ENCODE measurements at regions not wholly inside any gene's neighbourhood (a gene's known extent, or its start where the extent isn't known, plus 50 kb on each side); places are given as distances from the start of the nearest gene placed in this dataset.
"Not testable (repeated sequence)": the region's sequence is repeated elsewhere in the genome, so short reads cannot be mapped to it uniquely, and the experiment has no call there.

DNA sequence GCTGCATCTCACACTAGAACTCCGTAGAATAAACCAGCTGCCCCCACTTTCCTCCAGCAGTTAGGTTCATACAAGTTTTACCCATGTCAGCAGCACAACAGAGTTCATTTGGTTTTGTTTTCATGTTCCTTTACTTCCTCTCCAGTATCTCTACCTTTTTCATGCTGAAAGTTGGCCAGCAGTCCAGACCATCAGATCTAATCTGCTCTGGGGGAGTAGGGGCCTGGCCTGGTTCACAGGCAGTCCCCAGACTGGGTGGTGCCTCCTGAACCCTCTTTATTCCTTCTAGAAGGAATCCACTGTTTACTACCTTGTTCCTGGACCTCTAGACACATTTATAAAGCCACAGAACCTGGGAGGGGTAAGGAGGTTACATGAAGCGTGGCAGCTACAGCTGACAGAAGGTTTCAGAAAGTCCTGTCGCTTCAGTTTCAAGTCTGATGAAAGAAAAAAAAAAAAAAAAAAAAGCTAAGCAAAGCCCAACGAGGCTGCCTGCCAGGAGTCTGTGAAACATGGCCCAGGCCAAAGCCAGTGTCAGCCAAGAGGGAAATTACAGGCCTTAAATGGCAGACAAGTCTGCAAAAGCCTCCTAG, 184.6 kb upstream of the JUN start:
- DNase-seq (ENCODE audit: low spot score), result no peak

DNA sequence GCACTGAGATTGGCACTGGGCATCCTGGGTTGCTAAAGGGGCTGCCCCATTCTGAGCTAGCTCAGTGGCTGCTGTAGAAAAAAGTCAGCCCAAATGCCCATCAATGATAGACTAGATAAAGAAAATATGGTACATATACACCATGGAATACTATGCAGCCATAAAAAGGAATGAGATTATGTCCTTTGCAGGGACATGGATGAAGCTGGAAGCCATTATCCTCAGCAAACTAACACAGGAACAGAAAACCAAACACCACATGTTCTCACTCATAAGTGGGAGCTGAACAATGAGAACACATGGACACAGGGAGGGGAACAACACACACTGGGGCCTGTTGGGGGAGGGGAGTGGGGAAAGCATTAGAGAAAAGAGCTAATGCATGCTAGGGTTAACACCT, 185.3 kb upstream of the JUN start:
- not testable (repeated sequence) for DNase-seq (ENCODE audit: low spot score)

DNA sequence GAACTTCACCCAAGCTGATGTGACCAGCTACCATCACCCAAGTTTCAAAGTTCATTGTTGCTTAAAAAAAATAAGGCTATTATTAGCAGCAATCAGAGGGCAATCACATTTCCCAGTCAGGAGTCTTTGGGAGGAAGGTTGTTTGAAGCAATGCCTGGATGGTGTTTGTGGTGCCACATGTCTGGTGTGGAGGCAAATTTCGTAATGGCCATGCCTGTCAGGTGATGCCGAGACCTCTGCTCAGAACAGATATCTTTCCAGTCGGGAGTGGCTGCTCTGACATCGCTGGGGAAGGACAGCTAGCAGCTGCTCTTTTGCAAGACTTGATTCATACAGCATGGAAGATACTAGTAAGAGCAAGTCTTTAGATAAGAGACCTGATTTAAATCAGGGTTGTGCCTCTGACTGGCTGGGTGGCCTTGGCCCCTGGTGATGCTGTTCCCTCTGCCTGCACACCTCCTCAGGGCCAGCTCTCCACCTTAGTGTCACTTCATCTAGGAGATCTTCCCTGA, 187.8 kb upstream of the JUN start:
- no peak for DNase-seq (ENCODE audit: low spot score)

DNA sequence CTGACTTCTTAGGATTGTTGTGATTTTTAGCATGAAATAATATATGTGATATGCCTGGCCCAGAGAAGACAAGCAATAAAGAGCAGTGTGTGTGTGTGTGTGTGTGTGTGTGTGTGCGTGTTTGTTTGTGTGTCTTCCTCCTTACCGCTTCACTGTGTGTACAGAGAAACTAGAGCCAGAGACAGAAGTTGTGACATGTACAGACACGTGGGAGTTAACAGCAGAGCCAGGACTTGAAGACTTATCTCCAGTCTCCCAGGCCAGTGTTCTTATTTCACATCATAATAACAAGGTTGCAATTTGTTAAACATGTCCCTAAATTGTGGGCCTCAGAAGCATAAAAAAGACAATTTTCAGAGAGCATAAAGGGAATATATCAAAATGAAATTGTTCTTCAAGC, 192.0 kb upstream of the JUN start:
- no peak for DNase-seq (ENCODE audit: low spot score)

DNA sequence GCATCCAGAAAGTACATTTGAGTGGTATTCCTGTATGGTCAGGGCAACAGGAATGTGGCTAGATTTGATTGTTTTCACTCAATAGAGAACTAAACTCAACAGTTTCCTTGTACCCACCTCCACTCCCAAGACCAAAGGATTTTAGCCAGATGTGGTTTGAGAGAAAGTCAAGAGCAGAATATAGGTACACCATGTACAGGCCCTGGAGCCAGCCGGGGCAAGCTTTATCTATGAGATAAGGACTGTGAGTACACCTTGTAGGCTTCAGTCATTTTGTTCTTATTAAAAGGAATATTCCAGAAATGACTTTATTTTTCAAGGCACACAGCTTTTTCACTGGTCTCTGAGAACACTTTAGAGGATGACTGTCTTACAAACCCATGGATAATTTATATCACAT, 192.4 kb upstream of the JUN start:
- DNase-seq (ENCODE audit: low spot score), result no peak

DNA sequence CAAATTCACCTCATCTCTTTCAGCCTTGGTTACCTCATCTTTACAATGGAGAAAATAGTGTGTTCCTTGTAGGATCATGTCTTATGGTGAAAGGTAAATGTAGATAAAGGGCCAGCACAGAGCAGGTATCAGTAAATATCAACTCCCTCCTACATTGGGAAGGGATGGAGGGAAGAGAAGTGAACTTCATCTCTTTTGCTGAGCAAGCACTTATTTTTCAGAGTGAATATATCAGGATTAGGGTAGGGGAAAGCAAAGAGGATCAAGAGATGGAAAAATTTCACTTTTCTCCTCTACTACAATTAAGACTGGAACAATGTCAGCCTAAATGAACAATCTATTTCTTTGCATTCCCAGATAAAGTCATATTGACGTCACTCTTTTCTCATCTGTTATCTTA, 193.8 kb upstream of the JUN start:
- no peak for DNase-seq (ENCODE audit: low spot score)

DNA sequence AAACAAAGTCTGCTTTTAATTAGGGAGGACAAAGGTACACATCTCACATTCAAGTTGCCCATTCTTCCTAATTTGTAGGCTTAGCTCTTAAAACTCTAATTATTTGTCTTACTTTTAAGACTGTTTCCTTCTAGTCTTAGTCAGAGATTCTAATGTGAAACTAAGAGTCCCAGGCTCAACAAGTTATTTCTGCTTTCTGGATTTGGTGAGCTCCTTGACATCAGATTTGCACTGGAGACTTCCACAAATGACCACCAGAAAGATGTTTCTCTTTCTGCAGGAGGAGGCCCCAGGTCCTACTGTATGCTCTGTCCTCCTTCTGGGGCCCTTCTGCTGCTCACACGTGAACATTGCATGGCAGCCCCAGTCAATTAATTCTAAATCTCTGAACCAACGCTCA, 194.2 kb upstream of the JUN start:
- DNase-seq (ENCODE audit: low spot score), result no peak

DNA sequence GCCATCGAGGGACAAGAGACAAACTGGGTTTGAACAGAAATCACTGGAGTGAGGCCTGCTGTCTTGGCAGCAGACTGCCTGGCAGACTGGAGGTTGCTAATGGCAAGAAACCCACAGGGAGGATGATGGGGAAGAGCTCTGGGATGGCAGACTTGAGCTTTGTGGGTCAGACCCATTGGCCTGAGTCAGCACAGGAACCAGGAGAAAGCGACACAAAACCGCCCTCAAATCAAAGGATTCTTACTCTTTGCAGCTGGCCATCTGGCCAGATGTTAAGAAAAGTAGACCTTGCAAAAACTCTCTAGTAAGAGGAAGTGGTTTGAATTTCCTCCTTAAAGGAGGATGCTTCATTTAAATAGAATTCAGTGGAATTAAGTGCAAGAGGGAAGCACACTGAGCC, 195.2 kb upstream of the JUN start:
- DNase-seq (ENCODE audit: low spot score), result no peak

DNA sequence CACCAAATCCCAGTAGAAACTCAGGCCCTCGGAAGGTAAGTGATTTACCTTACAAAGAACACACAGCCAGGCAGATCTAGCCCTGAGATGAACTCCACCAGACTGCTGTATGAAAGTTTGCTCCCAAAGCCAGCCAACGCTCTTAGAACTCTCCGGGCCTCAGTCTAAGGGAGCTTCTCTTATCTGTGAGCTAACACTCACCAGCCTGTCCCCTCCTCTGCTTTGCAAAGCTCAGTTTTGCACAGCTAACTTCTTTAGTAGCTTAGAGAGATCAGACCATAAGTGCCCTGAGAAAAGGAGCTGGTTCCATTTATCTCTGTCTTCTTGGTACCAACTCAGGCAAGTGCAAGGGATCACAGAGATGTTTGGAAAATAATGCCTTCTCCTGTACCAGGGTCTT, 195.8 kb upstream of the JUN start:
- no peak for DNase-seq (ENCODE audit: low spot score)

DNA sequence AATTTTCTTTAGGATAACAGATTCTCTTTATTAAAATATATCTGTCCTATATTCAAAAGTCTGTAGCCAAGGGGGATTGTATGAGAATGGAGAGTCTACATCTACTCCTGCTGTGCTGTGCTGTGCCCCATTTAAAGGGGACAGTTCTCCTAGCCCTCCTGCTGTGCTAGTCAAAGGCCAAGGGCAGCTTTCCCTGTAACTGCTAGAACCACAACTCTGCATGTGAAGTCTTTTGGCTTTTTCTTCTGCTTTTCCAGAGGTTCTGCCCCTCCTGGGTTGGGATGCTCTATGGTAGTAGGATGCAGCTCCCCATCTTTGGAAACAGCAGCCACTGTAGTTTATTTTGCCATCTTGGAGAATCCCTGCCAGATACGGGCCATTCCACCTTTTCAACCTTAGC, 197.5 kb upstream of the JUN start:
- DNase-seq (ENCODE audit: low spot score), result no peak

DNA sequence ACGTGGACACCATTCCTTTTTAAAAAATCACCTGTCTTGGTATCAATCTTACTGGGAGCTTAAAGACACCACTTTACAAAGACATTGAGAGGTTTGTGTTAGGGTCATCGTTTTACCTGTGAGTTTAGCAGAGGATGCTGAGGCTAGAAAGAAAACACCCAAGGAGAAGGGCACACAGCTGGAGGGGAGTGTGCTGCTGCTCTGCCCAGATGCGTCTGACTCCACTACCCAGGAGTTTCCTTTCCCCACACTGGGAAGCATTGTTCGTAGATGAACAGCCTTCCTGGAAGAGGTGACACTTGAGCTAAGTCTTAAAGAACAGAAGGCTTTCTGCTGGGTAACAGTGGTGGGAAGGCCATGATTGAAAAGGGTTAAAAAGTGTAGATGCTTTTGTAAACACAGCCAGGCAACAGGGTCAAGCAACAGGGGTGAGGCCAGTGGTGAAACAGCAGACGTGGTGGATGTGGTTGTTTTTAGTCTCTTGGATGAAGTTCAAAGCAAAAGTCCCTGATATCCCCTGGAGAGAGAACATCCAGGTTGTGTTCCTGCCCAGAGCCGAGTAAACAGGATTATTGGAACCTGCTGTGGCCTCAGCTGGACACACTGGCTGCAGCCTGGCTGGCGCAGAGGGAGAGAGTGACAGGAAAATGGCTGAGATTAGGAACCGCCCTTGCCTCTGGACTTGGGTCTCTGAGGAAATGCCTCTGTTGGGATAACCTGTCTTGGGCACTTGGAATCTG, 198.6 kb upstream of the JUN start:
- no peak for DNase-seq (ENCODE audit: low spot score)

DNA sequence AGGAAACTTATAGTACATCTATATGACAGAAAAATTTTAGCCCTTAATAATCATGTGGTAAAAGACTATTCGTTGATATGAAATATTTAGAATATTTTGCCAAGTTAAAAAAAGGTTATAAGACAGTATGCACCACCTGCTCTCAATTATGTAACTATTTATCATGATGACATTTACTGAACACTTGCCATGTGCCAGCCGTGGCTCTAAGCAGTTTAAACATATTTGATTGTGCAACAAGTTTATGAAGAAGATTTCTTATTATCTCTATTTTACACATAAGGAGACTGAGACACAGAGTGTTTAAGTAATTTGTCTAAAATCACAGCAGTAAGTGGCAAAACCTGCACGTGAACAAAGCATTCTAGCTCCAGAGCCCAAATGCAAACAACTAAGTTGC, 199.3 kb upstream of the JUN start:
- no peak for DNase-seq (ENCODE audit: low spot score)

DNA sequence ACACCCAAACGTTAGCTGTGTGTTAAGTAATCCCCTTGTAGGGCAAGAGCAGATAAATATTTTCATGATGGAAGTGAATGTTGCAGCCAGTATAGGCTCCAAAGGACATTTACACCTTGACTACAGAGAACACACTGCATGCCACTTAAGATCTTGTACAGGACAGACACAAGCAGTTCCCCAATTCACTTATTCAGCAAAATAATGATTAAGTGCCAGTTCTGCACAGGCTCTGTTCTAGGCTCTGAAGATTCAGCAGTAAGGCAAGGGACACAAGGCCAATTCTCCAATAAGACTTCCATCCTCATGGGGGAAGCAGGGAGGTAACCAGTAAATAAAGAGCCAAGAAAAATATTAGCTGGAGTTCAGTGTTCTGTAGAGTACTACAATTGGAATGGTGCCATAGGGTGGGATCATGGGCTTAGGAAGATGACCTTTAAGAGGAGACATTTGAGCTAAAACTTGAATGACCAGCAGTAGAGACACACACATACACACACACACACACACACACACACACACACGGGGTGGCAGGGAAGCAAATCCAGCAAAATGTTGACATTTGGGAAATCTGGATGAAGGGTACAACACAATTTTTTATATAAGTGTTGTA, 199.9 kb upstream of the JUN start:
- no peak for DNase-seq (ENCODE audit: low spot score)

DNA sequence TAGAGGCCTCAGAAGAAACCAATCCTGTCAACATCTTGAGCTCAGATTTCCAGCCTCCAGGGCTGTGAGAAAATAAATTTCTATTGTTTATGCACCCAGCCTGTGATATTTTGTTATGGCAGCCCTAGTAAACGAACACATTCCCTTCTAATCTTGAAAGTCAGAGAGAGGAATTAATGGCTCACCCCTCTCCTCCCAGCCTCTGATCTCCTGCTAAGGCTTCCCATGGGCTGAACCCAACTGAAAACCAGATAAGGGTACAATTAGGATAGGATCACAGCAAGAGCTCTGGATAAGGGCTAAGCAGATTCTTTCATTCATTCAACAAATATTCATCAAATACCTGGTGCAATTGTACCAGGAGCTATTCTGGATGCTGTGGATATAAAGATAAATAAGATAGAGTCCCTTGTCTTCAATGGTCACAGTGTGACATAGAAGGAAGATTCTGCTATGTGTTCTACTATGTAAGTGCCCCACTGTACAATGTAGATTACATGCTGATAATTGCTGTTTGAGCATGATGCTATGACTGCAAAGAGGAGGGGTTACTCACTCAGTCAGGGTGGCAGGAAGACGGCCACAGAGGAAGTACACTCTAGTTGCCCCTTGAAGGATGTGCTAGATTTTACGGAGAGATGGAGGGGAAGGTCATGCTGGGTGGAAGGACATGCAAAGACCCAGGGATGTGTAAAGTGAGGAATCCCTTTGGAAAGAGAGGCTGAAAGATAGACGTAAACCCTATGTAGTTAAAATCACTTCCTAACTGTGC, 203.3 kb upstream of the JUN start:
- no peak for DNase-seq (ENCODE audit: low spot score)

DNA sequence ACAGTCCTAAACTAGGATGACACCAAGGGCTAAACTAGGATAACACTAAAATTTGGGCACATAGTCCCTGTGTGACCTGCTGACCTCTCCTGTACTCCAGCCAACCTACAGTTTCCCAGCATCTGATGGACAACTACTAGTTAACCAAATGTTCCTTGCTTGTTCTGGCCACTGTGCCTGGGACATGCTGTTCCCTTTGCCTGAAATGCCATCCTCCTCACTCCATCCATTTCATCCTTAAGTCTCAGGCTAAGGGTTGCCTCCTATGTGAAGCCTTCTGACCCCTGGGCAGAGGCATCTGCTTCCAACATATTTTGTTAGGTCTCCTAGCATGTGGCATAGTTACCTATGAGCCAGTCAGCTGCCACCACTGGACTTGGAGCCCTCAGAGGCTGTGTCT, 204.9 kb upstream of the JUN start:
- no peak for DNase-seq (ENCODE audit: low spot score)

DNA sequence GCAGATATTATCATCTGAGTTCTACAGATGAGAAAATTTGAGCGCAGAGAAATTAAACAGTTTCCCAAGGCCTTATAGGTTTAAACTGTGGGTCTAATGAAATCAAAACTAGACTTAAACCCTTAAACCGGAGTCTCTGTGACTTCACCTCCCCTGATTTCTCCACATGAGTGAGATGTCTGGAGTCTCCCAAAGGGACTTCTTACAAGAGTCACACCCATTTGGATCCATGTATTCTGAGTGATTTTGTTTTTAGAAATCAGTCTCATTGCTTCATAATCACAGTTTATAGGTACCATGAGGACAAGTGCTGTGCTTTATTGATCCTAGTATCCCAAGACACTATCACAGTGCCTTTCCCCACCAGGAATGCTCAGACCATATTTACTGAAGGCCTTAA, 206.0 kb upstream of the JUN start:
- DNase-seq (ENCODE audit: low spot score), result no peak

DNA sequence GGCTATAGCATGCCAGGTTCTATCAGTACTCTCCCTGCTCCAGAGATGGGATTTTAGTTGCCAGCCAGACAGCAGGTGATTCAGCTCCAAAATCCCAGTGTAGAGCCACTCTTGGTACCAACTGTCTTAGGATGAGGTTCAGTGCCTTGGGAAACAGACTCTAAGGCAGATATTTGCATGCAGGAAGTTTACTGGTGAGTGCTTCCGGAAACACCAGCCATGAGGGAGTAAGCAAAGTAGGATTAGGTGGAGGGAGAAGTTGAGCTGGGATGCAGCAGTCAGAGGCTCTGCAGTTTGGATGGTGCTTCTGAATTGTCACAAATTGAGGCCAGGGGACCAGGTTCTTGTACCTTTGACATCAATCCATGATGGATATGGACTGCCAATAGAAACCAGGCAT, 207.5 kb upstream of the JUN start:
- DNase-seq (ENCODE audit: low spot score), result no peak

DNA sequence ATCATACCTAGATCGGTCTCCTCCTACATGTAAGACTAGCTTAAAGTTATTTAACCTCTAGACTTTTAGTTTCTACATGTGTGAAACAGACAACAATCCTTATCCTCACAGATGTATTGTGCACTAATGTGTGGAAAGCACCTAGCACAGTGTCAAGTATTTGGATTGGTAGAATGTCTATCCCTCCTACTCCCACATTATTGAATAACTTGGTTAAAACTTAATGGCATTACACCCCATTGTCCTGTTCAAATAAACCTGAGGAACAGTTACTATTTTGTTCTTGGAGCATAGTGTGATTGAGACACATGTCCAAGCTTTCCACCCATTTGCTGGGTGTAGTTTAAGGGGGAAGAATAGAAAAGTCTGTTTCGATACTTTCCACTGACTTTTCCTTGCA, 208.8 kb upstream of the JUN start:
- DNase-seq (ENCODE audit: low spot score), result no peak

DNA sequence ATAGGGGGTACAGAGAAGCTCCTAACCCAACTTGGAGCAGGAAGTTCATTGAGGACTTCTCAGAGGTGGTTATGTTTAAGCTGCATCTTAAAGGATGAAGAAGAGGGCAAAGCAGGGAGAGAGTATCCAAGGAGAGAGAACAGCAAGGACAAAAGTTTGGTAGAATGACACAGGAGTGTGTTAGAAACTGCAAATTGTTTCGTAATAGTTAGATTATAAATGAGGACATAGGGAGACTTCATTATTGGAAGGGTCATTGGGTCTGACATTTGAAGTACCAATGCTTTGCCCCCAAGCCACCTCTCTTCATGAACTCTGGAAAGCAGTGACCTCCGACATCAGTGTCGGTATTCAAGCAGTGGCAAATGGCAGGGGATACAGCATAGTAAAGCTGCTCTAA, 209.6 kb upstream of the JUN start:
- DNase-seq (ENCODE audit: low spot score), result no peak

DNA sequence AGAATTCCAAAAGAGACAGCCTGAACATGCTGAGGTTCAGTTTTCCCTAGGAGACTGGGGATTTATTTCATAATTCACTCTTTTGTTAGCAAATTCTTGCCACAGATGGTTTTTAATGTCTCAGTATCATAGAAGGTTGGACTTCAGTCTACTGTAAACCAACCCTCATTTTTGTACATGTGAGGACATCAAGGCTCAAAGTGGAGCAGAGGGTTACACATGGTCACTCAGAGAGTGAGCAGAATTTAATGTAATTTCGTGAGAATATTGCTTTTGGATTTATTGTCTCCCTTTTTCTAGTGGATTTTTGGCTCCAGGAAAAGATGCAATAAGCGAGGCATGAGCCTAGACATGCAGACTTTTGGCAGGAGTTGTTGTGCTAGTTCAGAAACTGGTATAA, 210.8 kb upstream of the JUN start:
- DNase-seq (ENCODE audit: low spot score), result no peak

DNA sequence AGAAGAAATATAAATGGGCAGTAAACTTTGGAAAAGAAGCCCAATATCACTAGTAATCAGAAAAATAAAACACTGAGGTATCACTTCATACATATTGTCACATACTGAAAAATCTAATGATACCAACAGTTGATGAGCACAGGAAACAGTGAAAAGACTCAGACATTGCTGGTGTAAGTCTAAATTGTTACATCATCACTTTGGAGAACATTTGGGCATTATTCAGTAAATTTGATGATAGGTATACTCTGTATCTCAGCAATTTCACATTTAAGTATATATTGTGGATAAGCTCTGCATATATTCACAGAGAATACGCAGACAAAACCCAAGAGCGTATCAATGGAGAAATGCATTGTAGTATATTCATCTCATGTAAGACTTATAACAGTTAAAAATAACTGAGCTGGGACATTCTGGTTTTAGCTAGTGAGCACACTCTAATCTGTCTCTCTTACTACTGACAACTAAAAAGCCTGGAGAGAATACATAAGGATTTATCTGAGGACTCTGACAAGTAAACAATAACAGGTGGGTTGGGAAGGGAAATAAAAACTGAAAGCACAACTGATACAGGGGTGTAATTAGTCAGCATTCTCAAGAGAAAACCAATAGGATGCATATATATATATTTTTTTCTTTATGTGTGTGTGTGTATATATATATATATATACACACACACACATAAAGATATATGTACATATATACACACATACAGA, 212.7 kb upstream of the JUN start:
- no peak for DNase-seq (ENCODE audit: low spot score)

DNA sequence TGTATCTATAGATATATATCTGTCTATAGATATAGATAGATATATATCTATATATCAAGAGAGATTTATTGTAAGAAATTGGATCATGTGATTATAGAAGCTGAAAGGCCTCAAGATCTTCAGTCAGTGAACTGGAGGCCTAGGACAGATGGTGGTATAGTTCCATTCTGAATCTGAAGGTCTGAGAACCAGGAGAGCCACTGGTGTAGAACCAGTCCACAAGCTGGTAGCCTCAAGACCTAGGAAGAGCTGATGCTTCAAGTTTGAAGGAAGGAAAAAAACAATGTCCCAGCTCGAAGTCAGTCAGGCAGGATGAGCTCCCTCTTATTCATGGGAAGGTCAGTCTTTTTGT, 213.2 kb upstream of the JUN start:
- no peak for DNase-seq (ENCODE audit: low spot score)

Measured in mesenteric fat pad (tissue), 1 donor.